NOMO-1 treated with dmso at 0.1 percent for 144 hours (cell line): ENCODE measurements at regions not wholly inside any gene's neighbourhood (a gene's known extent, or its start where the extent isn't known, plus 50 kb on each side); places are given as distances from the start of the nearest gene placed in this dataset.
"Not testable (repeated sequence)": the region's sequence is repeated elsewhere in the genome, so short reads cannot be mapped to it uniquely, and the experiment has no call there.

Experiments
- DNase-seq: peaks from one replicate; lab custom pipeline; 2025; ENCODE audit not compliant: unreplicated experiment; lab: John Stamatoyannopoulos, UW

GRCh38 chr12:29029484-29029883, 119.6 kb upstream of the FAR2 start:
- not testable (repeated sequence) for DNase-seq

- DNase-seq, result no peak
Measured at GRCh38 chr12:29030006-29030405, 119.1 kb upstream of the FAR2 start.

GRCh38 chr12:29032446-29032845, 116.6 kb upstream of the FAR2 start:
- DNase-seq, result no peak

GRCh38 chr12:29033519-29033918, 115.6 kb upstream of the FAR2 start:
- DNase-seq, result no peak

GRCh38 chr12:29035112-29035511, 114.0 kb upstream of the FAR2 start:
- no peak for DNase-seq

- no peak for DNase-seq
Measured at GRCh38 chr12:29039013-29039412, 110.1 kb upstream of the FAR2 start.

GRCh38 chr12:29041621-29042020, 107.5 kb upstream of the FAR2 start:
- peak; percentile 55 for DNase-seq

- DNase-seq, result no peak
Measured at GRCh38 chr12:29043069-29043468, 106.0 kb upstream of the FAR2 start.

GRCh38 chr12:29044799-29045198, 104.3 kb upstream of the FAR2 start:
- DNase-seq, result no peak

- no peak for DNase-seq
Measured at GRCh38 chr12:29048787-29049186, 100.3 kb upstream of the FAR2 start.

- no peak for DNase-seq
Measured at GRCh38 chr12:29050503-29050902, 98.6 kb upstream of the FAR2 start.

GRCh38 chr12:29051221-29051620, 97.9 kb upstream of the FAR2 start:
- no peak for DNase-seq

- no peak for DNase-seq
Measured at GRCh38 chr12:29053567-29053966, 95.5 kb upstream of the FAR2 start.

GRCh38 chr12:29054858-29055663, 94.0 kb upstream of the FAR2 start:
- DNase-seq, result no peak

- peak; percentile 60 for DNase-seq
Measured at GRCh38 chr12:29066011-29066588, 83.0 kb upstream of the FAR2 start.

- peak; percentile 7 for DNase-seq
Measured at GRCh38 chr12:29067430-29067829, 81.6 kb upstream of the FAR2 start.

GRCh38 chr12:29070309-29070708, 78.8 kb upstream of the FAR2 start:
- DNase-seq, result no peak

GRCh38 chr12:29071099-29071498, 78.0 kb upstream of the FAR2 start:
- no peak for DNase-seq

GRCh38 chr12:29072631-29073030, 76.4 kb upstream of the FAR2 start:
- no peak for DNase-seq

GRCh38 chr12:29073631-29074239, 75.3 kb upstream of the FAR2 start:
- DNase-seq, result peak; percentile 46

- no peak for DNase-seq
Measured at GRCh38 chr12:29081101-29081500, 68.0 kb upstream of the FAR2 start.

- DNase-seq, result no peak
Measured at GRCh38 chr12:29082522-29082921, 66.6 kb upstream of the FAR2 start.
